ENCODE measurements at regions not wholly inside any gene's neighbourhood (a gene's known extent, or its start where the extent isn't known, plus 50 kb on each side); places are given as distances from the start of the nearest gene placed in this dataset.

- Histone ChIP-seq H3K36me3 (ENCODE audit: control insufficient read depth, insufficient read depth, low read length) (no peaks in the 10 kb centered on the region), H3K4me3 (ENCODE audit: low read depth, low read length) (no peak overlapping the region), H3K9me3 (no peaks in the 10 kb centered on the region), H3K27me3 (replicated peaks; ENCODE audit: control insufficient read depth, insufficient read depth, low read length) (no peaks in the 10 kb centered on the region), H3K4me1 (no peaks in the 10 kb centered on the region)
- Mint-ChIP-seq H3K27ac (ENCODE audit: unreplicated experiment) (no peak overlapping the region), H3K36me3 (ENCODE audit: insufficient read depth, unreplicated experiment) (no peaks in the 10 kb centered on the region), H3K9me3 (ENCODE audit: unreplicated experiment) (no peaks in the 10 kb centered on the region), H3K4me3 (ENCODE audit: unreplicated experiment) (no peak overlapping the region), H3K4me1 (ENCODE audit: low read depth, unreplicated experiment) (no peaks in the 10 kb centered on the region), H3K27me3 (ENCODE audit: insufficient read depth, unreplicated experiment) (peaks cover 5% of the 10 kb centered on the region)
- DNase-seq, result no peak
- intact Hi-C loops (cut with micrococcal nuclease; ENCODE audit: unreplicated experiment), result no loop called here
- TF ChIP-seq, protein P1, sequence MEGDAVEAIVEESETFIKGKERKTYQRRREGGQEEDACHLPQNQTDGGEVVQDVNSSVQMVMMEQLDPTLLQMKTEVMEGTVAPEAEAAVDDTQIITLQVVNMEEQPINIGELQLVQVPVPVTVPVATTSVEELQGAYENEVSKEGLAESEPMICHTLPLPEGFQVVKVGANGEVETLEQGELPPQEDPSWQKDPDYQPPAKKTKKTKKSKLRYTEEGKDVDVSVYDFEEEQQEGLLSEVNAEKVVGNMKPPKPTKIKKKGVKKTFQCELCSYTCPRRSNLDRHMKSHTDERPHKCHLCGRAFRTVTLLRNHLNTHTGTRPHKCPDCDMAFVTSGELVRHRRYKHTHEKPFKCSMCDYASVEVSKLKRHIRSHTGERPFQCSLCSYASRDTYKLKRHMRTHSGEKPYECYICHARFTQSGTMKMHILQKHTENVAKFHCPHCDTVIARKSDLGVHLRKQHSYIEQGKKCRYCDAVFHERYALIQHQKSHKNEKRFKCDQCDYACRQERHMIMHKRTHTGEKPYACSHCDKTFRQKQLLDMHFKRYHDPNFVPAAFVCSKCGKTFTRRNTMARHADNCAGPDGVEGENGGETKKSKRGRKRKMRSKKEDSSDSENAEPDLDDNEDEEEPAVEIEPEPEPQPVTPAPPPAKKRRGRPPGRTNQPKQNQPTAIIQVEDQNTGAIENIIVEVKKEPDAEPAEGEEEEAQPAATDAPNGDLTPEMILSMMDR (IDR thresholded peaks at IDR 0.05; ENCODE audit: insufficient read depth in 1 of 2, low read depth in 1 of 2, low read length in 1 of 2, severe bottlenecking in 1 of 2, unreplicated experiment in 1 of 2), result no peak
- BruUV-seq (replicated peaks), result no TSS peak
- ChIA-PET CTCF (interaction anchor here (0.6 kb wide), 1 partner anchor 466 kb away, joined by 3 read pairs; no protein-coding TSS in a partner anchor), POLR2A (no interaction called here)
Observed at GRCh38 chr14:38410442-38410841, 154.5 kb upstream of the CLEC14A start.

DNA sequence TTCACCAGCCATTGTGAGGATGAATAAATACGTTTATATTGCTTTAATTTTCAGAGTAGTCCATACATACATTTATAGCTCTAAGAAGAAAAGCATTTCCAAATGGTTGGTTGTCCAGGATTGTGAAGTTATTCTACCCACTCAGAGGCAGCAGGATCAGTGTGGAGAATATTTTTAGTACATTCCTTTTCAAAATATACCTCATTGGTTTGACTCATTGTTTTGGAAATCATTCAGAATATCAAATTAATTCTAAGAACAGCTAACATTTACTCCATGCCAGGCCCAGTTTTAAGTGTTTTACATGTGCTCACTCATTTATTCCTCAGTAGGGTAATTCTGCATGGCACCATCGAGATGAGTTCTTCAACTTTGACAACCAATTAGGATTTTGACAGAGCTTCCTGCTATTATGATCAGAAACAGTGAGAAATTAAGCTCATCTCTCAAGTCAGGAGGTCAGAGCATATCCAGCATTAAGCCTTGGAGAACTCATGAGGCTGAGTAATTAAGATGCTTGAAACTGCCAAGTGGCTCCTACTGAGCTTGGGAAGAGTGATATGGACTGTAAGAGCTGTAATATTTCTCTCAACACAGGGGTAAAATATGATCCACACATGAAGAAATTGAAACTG, 153.3 kb upstream of the CLEC14A start:
- H3K27me3 Mint-ChIP-seq (ENCODE audit: insufficient read depth, unreplicated experiment), result peaks cover 5% of the 10 kb centered on the region
- ChIA-PET POLR2A (no interaction called here), CTCF (no interaction called here)
- no TSS peak for BruUV-seq (replicated peaks)
- Histone ChIP-seq H3K4me3 (ENCODE audit: low read depth, low read length) (no peak overlapping the region), H3K9me3 (no peaks in the 10 kb centered on the region), H3K36me3 (ENCODE audit: control insufficient read depth, insufficient read depth, low read length) (no peaks in the 10 kb centered on the region), H3K27me3 (replicated peaks; ENCODE audit: control insufficient read depth, insufficient read depth, low read length) (no peaks in the 10 kb centered on the region), H3K4me1 (no peaks in the 10 kb centered on the region)
- H3K27ac Mint-ChIP-seq (ENCODE audit: unreplicated experiment), result no peak overlapping the region
- no peak for DNase-seq
- intact Hi-C loops (cut with micrococcal nuclease; ENCODE audit: unreplicated experiment), result no loop called here
- no peaks in the 10 kb centered on the region for H3K4me1 Mint-ChIP-seq (ENCODE audit: low read depth, unreplicated experiment)
- H3K36me3 Mint-ChIP-seq (ENCODE audit: insufficient read depth, unreplicated experiment), result no peaks in the 10 kb centered on the region
- H3K4me3 Mint-ChIP-seq (ENCODE audit: unreplicated experiment), result no peak overlapping the region
- no peaks in the 10 kb centered on the region for H3K9me3 Mint-ChIP-seq (ENCODE audit: unreplicated experiment)
- TF ChIP-seq, protein P1 (IDR thresholded peaks at IDR 0.05; ENCODE audit: insufficient read depth in 1 of 2, low read depth in 1 of 2, low read length in 1 of 2, severe bottlenecking in 1 of 2, unreplicated experiment in 1 of 2), result no peak

DNA sequence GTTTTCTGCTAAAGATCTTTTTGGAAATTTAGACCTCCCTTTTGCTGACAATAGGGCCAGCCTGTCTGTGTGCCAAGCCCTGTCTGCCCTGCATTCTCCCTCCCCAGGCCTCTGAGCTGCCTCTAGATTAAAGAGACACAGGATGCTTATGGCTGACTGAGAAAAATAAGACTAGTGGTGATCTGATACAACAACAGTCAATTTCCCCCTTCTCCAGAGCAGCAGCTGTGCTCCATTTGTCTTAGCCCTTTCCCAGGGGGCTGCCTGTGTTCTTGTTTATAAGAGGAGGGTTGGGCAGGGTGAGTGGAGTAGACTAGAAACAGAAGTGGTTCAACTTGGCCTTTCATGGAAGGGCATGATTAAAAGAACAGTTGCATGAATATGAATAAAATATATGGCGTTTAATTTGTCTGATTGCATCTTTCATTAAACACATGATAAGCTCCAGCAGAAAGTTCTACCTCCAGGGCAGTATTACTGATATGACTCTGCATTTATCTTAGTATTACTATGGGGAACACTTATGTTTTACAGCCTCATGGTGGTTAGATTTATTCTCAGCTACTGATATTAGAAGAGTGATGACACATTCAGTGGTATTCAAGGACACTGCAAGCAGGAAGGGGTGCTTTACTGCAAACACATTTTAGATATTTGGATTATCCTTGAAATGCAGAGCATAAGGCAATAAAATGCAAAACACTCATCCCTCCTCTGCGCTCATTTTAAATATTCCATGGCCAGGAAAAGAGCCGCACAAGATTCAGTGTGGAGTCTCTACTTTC, 150.2 kb upstream of the CLEC14A start:
- no peaks in the 10 kb centered on the region for H3K4me1 ChIP-seq
- H3K27me3 Mint-ChIP-seq (ENCODE audit: insufficient read depth, unreplicated experiment), result peaks cover 6% of the 10 kb centered on the region
- H3K4me3 ChIP-seq (ENCODE audit: low read depth, low read length), result no peak overlapping the region
- H3K4me3 Mint-ChIP-seq (ENCODE audit: unreplicated experiment), result no peak overlapping the region
- H3K9me3 Mint-ChIP-seq (ENCODE audit: unreplicated experiment), result no peaks in the 10 kb centered on the region
- H3K36me3 ChIP-seq (ENCODE audit: control insufficient read depth, insufficient read depth, low read length), result no peaks in the 10 kb centered on the region
- TF ChIP-seq, protein P1 (IDR thresholded peaks at IDR 0.05; ENCODE audit: insufficient read depth in 1 of 2, low read depth in 1 of 2, low read length in 1 of 2, severe bottlenecking in 1 of 2, unreplicated experiment in 1 of 2), result no peak
- no TSS peak for BruUV-seq (replicated peaks)
- no peak overlapping the region for H3K27ac Mint-ChIP-seq (ENCODE audit: unreplicated experiment)
- DNase-seq, result no peak
- no peaks in the 10 kb centered on the region for H3K9me3 ChIP-seq
- intact Hi-C loops (cut with micrococcal nuclease; ENCODE audit: unreplicated experiment), result no loop called here
- CTCF ChIA-PET, result no interaction called here
- H3K36me3 Mint-ChIP-seq (ENCODE audit: insufficient read depth, unreplicated experiment), result no peaks in the 10 kb centered on the region
- POLR2A ChIA-PET, result no interaction called here
- H3K27me3 ChIP-seq (replicated peaks; ENCODE audit: control insufficient read depth, insufficient read depth, low read length), result no peaks in the 10 kb centered on the region
- no peaks in the 10 kb centered on the region for H3K4me1 Mint-ChIP-seq (ENCODE audit: low read depth, unreplicated experiment)

All from Caco-2 (cell line).